CD4-positive, alpha-beta T cell treated with Interleukin-21 for 1 hour (primary cell): ENCODE measurements at regions not wholly inside any gene's neighbourhood (a gene's known extent, or its start where the extent isn't known, plus 50 kb on each side); places are given as distances from the start of the nearest gene placed in this dataset.

Source experiments
- DNase-seq: peaks from one replicate; pipeline ENCODE4 v3.0.0-alpha.2; 2020

DNA sequence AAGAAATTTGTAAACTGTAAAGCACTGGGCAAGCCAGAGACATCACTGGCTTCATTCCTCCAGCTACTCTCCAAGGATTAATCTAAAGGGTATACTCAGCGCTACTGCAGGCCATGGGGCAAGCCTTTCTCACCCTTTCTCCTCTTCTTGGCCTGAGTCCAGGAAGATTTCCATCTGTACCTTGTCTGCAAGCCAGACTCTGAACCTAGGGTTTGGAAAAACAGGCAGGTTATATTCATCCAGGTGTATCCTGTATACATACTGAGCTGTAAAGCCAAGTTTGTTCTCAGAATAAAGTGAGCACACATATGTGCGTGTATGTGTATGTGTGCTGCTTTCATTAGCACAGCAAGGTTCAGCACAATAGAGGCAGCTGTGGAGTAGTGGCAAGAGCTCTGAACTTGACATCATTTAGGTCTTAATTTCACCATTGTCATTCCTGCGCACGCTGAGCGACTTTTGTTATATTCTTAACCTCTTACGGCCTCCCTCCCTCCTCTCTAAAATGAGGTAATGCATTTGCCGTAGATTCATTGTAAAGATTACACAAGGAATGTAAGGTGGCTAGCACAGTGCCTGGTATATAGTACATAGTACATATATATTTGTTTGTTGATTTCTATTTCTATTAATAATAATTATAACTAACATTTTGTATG lies 128.1 kb upstream of the JUN start:
- no peak for DNase-seq

DNA sequence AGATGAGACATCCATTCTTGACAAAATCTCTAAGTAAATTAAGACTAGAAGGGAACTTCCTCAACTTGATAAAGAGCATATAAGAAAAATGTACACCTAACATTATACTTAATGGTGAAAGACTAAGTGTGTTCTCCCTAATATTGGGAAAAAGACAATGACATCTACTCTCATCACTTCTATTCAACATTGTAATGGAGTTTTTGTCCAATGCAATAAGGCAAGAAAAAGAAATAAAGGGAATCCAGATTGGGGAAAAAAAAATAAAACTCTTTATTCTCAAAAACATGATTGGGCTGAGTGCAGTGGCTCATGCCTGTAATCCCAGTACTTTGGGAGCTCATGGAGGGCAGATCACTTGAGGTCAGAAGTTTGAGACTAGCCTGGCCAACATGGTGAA lies 131.1 kb upstream of the JUN start:
- DNase-seq = no peak

DNA sequence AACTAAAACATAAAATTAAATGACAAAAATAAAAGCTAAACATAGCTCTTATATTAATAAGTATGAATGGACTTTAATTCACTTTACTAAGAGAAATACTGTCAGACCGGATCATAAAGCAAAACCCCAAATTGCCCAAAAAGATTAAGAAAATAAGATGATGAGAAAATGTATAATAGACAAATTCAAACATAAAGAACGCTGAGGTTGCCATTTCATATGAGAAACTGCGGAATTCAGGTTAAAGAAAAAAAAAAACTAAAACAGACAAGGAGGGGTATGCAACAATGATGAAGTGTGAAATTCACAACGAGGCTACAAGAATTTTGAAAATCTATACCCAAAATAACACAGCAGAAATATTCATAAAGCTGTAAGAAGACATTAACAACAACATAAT lies 133.6 kb upstream of the JUN start:
- no peak for DNase-seq

DNA sequence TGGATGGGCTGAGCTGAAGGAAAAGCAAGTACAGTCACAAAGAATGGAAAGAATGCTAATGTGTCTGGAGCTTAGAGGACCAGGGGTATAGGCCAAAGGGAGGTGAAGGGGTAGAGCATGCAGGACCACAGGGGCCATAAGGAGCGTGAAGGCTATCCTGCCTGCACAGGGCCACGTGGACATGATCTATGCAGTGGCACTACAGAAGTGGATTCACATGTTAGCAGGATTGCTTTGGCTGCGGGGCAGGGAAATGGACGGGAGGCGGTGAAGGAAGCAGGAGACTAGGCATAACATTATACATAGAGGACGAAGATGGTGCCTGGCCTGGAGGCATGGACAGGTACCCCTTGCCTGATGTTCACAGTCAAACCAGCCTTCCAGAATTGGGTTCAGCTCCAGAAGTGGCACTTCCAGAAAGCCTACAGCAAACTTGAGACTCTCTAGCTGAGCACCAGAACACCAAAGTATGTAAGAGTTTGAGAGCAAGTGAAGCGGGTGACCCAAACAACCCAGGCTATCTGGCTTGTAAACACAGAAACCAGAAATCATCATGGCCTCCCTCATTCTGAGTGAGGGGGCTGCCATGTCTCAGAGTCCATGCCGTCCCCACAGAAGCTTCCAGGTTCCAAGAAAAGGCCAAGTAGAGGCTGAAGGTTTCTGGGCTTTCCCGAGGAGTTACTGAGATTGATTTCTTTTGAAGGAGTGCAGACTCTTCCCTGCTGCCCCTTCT lies 135.5 kb upstream of the JUN start:
- DNase-seq = no peak

DNA sequence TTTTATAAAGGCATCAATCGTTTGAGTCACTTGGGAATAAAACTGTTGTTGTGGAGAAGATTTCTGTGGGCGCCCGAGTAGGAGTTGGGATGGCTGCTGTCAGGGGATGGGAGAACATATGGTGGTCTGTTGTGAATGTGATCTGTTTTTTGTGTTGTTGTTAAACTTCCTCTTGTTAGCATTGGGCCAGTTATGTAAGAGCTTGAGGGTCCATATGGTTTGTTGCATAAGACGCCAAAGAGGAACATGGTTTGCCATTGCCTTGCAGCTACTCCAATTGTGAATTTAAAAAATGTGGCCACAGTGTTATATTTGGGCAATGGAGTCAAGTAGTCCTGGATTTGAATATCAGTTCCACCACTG lies 136.1 kb upstream of the JUN start:
- no peak for DNase-seq

DNA sequence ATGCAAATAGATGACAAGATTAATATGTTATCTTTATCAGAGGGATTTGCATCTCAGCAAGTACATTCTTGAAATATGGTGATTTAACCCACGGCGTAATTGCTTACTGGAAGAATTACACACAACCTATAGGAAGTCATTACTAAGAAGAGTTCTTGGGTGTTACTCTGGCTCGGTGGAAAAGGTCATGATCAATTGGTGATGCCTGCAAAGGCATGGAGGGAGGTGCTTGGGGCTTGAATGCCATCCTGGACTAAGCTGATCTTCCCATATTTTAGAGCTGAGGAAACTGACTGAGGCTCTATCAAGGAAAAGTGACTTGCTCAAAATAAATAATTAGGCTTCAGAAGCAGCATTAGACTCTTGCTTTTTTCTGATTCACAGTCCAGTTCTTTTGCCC lies 137.5 kb upstream of the JUN start:
- no peak for DNase-seq

DNA sequence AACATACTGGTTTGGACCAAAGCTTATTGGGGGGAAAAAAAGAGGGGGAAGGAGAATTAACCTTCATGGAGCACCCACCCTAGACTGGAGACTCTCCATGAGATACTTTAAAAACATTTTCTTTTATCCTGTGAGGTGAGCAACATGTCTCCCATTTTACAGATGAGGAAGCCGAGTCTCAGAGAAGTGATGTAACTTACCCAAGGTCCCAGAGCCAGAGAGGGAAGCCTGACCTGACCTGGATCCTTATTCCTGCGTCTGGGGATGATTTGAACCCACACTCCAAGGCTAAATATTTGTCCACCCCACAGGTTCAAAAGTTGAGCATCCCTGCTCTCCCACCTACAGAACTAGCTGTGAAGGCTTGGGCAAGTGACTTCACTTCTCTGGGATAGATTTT lies 137.9 kb upstream of the JUN start:
- no peak for DNase-seq

DNA sequence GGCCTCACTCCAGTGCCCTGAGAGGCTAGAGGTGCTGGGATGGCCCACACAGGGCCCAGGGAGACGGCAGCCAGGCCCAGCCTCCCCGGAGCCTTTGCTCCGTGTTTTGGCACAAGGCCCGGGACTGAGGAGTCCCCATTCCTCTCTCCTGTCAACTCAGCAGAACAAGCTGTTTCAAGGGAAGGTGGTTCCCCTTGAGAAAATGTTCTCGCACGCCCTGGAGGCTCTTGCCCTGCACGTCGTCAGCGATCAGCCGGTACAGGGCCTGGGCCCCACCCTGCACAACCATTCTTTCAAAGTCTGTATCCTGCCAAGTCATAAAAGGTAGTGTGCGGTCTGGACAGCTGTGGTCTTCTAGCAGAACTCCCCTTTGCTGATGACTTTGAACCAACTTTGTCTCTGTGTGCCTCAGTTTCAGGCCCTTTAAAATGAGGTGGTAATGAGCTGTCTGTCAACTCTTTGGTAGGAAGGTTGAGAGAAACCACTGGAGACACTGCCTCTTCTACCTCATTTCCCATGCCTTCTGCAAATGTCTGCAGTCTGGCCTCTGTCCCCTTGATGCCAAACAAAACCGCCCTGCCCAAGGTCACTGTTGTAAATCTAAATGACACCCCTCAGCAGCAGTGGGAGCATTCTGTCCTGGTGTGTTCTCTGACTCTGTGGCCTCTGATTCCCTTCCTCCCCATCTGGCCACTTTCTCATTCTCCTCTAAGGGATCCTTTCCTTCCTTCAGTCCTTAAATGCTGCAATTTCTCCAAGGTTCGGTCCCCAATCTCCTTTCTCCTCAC lies 138.6 kb upstream of the JUN start:
- peak; percentile 50 for DNase-seq

DNA sequence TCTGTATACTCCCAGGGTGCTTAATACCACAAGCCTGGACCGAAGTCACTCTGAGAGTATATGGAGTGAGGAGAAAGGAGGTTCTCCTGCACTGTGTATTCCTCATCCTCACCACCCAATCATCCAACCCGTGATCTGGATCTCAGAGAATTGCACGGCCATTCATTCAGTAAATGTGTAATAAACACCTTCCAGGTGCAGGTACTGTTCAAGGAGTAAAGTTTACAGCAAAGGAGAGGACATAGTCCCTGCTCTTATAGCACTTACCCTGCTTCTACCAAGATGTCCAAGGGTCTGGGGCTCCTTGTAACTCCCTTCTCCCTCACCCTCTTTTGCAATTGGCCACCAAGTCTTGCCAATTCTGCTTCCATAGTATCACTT lies 139.2 kb upstream of the JUN start:
- DNase-seq = no peak

DNA sequence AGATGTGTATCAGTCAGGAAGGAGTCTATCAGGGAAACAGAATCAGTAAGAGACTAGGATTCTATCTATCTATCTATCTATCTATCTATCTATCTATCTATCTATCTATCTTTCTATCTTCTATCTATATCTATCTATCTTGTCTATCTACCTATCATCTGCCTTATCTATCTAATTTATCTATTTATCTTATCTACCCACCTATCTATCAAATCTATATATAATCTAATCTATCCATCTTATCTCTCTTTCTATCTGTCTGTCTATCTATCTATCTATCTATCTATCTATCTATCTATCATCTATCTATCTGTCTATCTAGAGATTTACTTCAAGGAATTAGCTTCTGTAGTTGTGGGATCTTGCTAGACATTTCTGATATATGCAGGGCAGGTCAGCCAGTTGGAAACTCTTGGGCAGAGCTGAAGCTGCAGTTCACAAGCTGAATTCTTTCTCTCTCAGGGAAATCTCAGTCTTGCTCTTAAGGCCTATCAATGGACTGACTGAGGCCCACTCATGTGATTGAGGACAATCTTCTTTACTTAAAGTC lies 140.2 kb upstream of the JUN start:
- no peak for DNase-seq

DNA sequence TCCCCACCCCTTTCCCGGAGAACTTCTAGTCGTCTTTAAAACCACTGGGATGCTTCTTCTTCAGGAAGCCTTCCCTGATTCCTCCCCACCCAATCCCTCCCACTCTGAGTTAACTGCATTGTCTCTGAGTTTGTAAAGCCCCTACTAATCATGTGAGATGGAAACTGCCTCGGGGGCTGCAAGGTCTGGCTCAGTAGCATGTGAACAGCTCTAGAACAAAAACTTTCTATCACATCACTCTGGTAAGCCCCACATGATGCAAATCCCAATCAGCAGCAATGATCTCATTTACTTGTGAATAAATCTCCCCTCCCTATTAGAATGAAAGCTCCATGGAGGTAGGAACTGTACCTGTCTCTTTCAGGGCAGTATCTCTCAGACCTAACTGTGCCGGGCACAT lies 141.0 kb upstream of the JUN start:
- DNase-seq = no peak

DNA sequence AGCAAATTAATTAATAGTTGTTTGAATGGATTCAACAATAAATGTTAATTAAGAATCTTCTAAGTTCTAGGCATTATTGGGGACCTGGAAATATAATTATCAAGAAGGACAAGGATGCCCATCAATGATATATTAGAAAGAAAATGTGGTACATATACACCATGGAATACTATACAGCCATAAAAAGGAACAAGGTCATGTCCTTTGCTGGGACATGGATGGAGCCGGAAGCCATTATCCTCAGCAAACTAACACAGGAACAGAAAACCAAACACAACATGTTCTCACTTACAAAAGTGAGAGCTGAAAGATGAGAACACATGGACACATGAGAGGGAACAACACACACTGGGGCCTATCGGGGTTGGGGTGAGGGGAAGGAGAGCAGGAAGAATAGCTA lies 141.4 kb upstream of the JUN start:
- no peak for DNase-seq

DNA sequence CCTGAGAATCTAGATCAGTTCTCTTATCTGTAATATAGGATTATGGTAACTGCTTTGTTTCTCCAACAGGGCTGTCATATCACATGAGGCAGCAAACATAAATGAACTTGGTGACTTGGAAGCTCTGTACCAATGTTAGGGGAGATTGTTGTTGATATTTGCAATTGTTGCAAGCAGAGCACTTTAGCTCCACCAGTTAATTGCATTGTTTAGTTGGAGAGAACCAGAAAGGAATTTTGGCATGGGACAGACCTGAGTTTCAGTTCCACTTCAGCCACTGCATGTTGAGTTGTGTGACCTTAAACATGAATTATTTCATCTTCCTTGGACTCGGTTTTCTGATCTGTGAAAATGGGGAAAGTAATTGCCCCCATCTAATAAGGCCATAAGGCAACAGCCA lies 142.3 kb upstream of the JUN start:
- no peak for DNase-seq

DNA sequence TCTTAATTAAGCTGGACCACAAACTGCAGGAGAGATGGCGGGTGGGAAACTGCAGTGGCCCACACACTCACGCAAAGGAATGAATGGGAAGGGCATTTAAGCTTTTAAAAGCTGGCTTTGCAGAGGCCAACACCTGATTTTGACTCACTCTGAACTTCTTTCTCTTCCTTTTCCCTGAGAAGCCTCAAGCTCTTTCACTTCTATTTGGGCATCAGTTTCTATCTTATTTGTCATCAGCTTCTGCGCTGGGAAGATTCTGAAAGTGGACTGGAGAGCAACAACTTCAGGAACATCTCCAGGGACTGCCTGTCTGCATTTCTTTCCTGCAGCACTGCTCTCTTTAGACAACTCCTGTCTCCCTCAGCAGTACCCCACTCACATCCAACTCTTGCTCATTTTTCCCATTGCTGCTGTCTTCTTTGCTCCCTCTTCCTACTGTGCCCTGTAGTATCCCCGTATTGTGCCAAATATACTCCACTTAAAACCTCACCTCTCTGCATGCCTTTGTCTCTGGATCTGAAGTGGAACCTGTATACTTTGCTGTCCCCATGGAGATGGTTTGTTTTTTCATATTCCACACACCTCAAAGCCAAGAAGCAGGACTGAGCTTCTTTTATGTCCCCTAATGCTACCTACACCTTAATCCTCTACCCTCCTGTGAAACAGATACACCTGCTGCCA lies 143.3 kb upstream of the JUN start:
- DNase-seq = no peak

DNA sequence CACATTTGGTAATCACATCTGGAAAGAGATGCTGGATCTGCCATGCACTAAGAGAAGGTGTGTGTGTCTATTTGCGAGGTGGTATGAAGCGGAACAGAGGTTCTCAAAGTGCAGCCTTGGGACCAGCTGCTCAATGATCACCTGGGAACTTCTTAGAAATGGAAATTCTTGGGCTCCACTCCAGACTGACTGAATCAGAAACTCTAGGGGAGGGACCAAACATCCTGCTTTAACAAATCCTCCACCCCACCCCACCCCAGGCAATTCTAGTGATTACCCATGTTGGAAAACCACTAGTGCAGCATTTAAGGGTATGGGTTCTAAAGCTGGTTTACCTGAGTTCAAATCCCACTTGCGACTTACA lies 143.9 kb upstream of the JUN start:
- no peak for DNase-seq

DNA sequence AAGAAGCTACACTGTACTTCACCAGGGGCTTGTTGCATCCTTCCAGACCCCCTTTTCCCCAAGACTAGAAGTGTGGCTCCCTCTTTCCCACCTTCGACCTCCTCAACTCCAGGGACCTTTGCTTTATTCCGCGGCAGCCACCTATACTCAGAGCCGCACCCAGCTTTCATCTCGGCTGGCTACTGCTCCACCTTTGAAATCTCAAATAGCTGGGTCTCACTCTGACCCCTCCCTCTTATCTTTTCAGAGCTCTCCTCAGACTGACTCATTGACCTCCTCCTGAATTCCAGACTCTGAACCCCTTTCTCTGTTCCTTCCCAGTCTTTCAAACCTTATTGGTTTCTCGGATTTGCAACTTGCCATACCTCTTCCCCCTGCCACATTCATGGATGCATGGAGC lies 144.7 kb upstream of the JUN start:
- DNase-seq = no peak

DNA sequence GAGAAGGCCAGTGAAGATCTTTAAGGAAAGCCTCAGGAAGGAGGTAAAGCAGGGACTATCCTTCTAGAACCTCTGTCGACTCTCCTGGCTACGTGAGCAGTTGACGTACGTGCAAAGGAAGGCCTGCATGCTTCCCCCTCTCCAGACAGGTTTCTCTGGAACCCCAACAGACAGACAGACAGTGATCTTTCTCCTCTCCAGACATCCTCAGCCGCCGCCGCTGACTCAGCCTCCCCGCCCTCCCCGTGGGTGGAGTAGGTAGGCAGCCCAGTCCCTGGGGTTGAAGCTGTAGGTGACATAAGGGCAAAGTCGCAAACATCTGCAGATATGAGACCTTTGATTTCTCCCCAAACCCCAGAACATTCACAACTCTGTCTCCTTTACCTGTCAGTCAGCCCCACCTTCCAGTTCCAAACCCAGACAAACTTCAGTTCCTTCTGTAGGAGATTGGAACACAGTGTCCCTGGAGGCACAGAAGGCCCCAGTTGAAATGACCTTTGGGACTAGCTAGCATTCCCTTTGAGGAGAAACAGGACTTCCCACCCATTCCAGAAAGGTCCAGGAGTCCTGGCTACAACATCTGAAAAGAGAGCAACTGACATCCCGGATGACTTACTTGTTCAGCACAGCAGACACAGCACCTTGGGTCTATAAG lies 146.0 kb upstream of the JUN start:
- DNase-seq = no peak

DNA sequence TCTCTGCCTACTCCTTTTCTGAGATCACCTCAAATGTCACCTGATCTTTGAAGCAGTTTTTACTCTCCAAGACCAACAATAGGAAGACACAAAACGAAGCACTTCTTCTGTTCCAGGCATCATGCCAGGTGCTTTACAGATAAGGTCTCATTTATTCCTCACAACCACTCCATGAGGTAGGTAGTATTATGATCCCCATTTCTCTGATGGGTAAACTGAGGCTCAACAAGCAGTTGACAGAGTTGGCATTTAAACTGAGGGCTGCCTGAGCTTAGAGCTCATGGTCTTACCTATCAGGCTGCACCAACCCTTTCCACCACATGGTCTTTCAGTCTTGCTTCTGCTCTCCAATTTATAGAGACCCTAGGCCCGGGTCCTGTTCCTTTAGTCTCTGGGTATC lies 147.2 kb upstream of the JUN start:
- no peak for DNase-seq

DNA sequence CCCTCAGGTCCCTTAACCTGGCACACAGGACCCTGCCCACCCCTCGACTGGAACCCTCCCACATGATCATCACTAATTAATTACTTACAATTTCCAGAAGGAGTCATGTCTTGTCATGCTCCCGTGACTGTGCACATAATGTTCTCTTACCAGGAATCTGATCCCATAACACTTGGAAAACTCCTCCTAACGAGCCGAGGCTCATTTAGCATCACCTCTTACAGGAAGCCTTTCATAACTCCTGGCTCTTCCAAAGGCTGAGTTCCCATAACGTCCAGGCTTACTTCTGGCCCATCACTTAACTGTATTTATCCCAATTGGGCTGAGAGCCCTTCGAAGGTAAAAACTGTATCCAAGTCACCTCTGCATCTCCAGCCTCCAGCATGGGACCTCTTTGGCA lies 147.9 kb upstream of the JUN start:
- no peak for DNase-seq

DNA sequence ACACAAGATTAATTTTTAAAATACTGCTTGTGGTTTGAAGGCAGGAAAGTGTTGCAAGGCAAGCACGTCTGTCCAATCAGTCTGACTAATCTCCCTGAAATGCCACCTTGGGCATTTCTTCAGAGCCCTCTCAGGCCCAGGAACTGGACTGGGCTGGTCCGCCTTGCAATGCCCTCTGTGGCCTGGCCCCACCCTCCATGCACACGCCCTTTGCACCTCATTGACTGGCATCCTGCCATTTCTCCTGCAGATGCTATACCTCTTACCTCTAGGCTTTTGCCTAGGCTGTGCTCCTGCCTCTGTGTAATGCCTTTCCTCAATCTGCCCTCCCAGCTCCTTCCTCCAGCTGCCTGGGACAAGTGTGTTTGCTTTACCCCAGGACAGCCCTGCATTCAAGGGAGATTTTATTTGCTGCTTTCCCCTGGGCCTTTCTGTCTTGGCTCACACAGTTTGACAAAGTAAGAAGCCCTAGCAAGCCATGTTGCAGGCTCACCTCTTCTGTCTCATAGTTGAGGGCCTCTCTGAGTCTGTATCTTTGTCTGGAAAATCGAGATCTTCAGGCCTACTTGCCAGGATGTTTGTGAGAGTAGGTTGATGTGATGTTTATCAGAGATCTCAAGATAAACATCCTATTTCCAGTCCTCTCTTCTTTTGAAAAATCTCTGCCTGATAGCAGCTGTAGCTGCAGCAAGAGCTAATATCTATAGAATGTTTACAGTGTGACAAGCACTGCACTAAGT lies 149.2 kb upstream of the JUN start:
- no peak for DNase-seq

DNA sequence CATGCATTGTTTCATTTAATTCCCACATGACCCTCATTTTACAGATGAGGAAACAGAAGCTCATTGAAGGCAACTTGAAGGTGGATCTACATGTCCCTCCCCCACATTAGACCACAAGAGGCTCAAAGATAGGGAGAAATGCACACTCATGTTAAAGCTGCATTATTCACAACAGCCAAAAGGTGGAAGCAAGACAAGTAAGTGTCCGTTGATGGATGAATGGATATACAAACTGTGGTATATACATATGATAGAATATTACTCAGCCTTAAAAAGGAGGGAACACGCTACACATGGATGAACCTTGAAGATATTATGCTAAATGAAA lies 149.7 kb upstream of the JUN start:
- no peak for DNase-seq

DNA sequence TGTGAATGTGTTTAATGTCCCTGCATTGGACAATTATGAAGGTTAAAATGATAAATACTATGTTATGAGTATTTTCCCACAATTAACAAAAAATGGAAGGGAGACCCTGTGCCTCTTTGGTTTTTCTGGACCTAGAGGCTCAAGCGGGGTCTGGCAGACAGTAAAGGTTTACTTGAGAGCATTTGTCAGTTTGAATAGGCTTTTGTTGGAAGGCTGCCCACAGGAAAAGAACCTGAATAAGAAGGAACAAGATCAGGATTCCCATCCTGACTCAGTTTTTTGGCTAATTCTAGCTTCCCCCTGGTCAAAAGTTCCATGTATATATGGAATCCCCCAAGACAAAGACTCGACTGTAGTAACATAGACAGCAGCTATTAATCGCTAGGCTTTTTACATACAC lies 150.9 kb upstream of the JUN start:
- no peak for DNase-seq

DNA sequence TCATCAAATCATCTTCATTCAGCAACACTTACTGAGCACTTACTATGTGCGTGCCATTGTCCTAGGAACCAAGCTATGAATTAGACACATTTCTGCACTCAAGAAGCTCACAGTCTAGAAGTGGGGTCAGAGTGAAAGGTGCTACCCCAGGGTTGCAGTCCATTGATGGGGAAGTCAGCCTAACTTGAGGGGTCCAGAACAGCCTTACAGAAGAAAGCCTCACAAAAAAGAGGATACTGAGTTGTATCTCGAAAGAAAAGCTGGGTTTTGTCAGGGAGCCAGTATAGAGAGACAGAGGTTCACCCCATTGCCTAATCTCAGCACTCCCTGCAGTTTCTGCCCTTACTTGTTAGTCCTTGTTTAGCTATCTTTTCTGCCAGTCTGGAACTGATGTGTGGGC lies 153.1 kb upstream of the JUN start:
- no peak for DNase-seq
